H1 (cell line): ENCODE measurements at regions not wholly inside any gene's neighbourhood (a gene's known extent, or its start where the extent isn't known, plus 50 kb on each side); places are given as distances from the start of the nearest gene placed in this dataset.

Experiments used
- FOSL1 ChIP-seq: IDR thresholded peaks from 2 replicates; pipeline ENCODE4 v1.6.1; 2011; ENCODE audit warnings: mild to moderate bottlenecking, low read depth, low read length, moderate library complexity; ENCODE audit not compliant: insufficient read depth
- SAP30 ChIP-seq: fragments of 300-600 bp; sonication (generic); IDR thresholded peaks from 2 replicates; pipeline ENCODE4 v1.7.1; 2012; ENCODE audit warnings: low read length, moderate library complexity, mild to moderate bottlenecking, inconsistent platforms; ENCODE audit not compliant: insufficient read depth, insufficient replicate concordance
- TF ChIP-seq, protein P1 (sequence below), 3 experiments: IDR thresholded peaks; 1 replicate in 2 of 3; 2 replicates in 1 of 3; pipeline versions ENCODE4 v1.5.1 to v1.6.1; 2011; ENCODE audit warnings: low read length in 3 of 3, mild to moderate bottlenecking in 3 of 3, inconsistent platforms in 2 of 3, low read depth in 1 of 3, moderate library complexity in 1 of 3; ENCODE audit not compliant: insufficient read depth in 1 of 3; ENCODE audit errors: control extremely low read depth in 1 of 3

DNA sequence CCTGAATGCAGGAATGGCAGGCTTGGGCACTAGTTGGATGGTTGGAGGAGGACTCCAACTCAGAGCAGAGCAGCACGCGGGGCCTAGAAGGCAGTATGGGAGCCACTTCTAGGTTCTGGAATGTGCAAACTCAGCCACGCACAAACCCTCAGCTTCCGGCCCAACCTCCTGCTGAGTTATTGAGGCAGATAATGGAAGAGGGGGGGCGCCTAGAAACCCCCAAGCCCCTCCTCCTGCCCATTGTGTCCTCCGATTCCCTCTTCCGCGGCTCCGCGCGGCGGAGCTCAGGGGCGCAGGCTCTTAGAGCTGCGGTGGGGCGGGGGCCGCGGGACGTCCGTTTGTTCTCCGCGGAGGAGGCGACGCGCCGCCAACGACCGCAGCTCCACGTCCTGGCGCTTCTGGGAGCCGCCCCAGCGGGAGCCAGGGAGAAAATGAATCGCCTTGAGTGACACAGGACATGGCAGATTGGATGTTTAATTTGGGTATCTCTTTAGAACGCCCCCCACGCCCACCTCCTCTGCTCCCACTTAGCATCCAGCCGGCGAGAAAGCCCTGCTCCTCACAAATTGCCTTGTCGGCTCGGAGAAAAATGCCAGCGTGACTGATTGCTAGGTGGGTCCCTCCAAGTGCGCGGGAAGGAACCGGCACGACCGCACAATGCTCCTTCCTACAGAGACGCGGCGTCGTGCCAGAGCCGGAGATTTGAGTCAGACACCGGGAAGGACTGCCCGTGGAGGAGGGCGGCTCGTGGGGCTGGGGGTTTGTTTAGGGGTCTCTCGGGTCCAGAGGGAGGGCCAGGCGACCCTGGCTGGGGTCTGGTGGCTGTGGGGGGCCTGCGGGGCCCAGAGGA is 144.6 kb downstream of the NECTIN1 start (continued):
- TF ChIP-seq, protein P1, sequence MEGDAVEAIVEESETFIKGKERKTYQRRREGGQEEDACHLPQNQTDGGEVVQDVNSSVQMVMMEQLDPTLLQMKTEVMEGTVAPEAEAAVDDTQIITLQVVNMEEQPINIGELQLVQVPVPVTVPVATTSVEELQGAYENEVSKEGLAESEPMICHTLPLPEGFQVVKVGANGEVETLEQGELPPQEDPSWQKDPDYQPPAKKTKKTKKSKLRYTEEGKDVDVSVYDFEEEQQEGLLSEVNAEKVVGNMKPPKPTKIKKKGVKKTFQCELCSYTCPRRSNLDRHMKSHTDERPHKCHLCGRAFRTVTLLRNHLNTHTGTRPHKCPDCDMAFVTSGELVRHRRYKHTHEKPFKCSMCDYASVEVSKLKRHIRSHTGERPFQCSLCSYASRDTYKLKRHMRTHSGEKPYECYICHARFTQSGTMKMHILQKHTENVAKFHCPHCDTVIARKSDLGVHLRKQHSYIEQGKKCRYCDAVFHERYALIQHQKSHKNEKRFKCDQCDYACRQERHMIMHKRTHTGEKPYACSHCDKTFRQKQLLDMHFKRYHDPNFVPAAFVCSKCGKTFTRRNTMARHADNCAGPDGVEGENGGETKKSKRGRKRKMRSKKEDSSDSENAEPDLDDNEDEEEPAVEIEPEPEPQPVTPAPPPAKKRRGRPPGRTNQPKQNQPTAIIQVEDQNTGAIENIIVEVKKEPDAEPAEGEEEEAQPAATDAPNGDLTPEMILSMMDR (IDR thresholded peaks at IDR 0.05; ENCODE audit: control extremely low read depth in 1 of 3, insufficient read depth in 1 of 3, low read depth in 1 of 3, low read length in 3 of 3) = no peak
- no peak for TF ChIP-seq SAP30
- TF ChIP-seq FOSL1 = no peak
